Right atrium auricular region (tissue), 2 donors: ENCODE measurements at regions not wholly inside any gene's neighbourhood (a gene's known extent, or its start where the extent isn't known, plus 50 kb on each side); places are given as distances from the start of the nearest gene placed in this dataset.

ENCODE experiments used
- DNase-seq: peaks from one replicate; pipeline ENCODE4 v3.0.0-alpha.2; 2019; ENCODE audit warnings: low spot score
- H3K27ac ChIP-seq, 2 donors: fragments of 200-600 bp; sonication (generic); 1 replicate in 1 of 2; 2 replicates in 1 of 2; pipeline ENCODE4 v1.5.1; 2016 to 2019
- H3K27me3 ChIP-seq, 2 donors: fragments of 200-600 bp; sonication (generic); one replicate each; pipeline versions ENCODE4 v1.5.1 to v1.6.0; 2017 to 2019
- H3K36me3 ChIP-seq: fragments of 200-600 bp; sonication (generic); one replicate; pipeline ENCODE4 v1.5.1; 2016
- H3K4me1 ChIP-seq, 2 donors: fragments of 200-600 bp; sonication (generic); one replicate each; pipeline versions ENCODE4 v1.5.1 to v1.6.0; 2017 to 2019
- H3K4me3 ChIP-seq, 2 donors: fragments of 200-600 bp; sonication (generic); 1 replicate in 1 of 2; 2 replicates in 1 of 2; pipeline ENCODE4 v1.5.1; 2017 to 2019; ENCODE audit warnings: mild to moderate bottlenecking in 1 of 2, moderate library complexity in 1 of 2
- H3K9me3 ChIP-seq, 2 donors: fragments of 200-600 bp; sonication (generic); one replicate each; pipeline ENCODE4 v1.5.1; 2019
- TF ChIP-seq, protein P1 (sequence below), 2 donors: fragments of 200-600 bp; sonication (generic); IDR thresholded peaks; one replicate each; pipeline ENCODE4 v1.5.1; 2019; ENCODE audit warnings: antibody characterized with exemption in 2 of 2

DNA sequence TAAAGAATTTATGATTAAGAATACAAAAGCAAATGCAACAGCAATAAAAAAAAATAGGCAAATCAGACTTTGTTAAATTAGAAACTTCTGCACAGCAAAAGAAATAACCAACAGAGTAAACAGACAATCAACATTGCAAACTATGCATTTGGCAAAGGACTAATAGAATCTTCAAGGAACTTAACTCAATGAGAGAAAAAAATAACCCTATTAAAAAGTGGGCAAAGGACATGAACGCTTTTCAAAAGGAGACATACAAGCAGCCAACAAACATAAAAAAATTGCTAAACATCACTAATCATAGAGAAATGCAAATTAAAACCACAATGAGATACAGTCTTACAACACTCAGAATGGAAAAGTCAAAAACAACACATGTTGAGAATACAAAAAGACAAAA is 166.0 kb upstream of the DSEL start:
- TF ChIP-seq, protein P1, sequence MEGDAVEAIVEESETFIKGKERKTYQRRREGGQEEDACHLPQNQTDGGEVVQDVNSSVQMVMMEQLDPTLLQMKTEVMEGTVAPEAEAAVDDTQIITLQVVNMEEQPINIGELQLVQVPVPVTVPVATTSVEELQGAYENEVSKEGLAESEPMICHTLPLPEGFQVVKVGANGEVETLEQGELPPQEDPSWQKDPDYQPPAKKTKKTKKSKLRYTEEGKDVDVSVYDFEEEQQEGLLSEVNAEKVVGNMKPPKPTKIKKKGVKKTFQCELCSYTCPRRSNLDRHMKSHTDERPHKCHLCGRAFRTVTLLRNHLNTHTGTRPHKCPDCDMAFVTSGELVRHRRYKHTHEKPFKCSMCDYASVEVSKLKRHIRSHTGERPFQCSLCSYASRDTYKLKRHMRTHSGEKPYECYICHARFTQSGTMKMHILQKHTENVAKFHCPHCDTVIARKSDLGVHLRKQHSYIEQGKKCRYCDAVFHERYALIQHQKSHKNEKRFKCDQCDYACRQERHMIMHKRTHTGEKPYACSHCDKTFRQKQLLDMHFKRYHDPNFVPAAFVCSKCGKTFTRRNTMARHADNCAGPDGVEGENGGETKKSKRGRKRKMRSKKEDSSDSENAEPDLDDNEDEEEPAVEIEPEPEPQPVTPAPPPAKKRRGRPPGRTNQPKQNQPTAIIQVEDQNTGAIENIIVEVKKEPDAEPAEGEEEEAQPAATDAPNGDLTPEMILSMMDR (IDR thresholded peaks at IDR 0.05): no peak
- Histone ChIP-seq H3K27ac (no peak overlapping the region), H3K9me3 (no peaks in the 10 kb centered on the region), H3K36me3 (no peaks in the 10 kb centered on the region), H3K4me3 (no peak overlapping the region), H3K4me1 (no peaks in the 10 kb centered on the region), H3K27me3 (no peaks in the 10 kb centered on the region)
- no peak for DNase-seq

DNA sequence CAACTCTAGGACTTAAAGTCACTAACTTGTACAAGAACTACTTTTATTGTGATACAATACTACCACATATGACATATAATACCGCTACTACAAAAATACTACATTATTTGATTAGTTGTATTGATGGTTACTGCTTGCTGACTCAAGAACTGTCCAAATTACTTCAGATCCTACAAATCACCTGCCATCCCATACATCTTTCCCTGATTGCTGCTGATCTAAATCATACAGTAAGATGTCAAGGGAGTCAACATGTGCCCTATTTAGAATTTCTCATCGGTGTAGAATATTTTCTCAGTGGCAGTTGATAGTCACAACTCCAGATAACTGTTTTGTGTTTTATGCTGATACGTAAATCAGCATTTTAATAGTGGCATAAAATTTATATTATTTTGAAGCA is 161.0 kb upstream of the DSEL start:
- Histone ChIP-seq H3K27ac (no peak overlapping the region), H3K27me3 (no peaks in the 10 kb centered on the region), H3K36me3 (no peaks in the 10 kb centered on the region), H3K4me3 (no peak overlapping the region), H3K9me3 (no peaks in the 10 kb centered on the region), H3K4me1 (no peaks in the 10 kb centered on the region)
- no peak for DNase-seq
- TF ChIP-seq, protein P1 (IDR thresholded peaks at IDR 0.05): no peak

DNA sequence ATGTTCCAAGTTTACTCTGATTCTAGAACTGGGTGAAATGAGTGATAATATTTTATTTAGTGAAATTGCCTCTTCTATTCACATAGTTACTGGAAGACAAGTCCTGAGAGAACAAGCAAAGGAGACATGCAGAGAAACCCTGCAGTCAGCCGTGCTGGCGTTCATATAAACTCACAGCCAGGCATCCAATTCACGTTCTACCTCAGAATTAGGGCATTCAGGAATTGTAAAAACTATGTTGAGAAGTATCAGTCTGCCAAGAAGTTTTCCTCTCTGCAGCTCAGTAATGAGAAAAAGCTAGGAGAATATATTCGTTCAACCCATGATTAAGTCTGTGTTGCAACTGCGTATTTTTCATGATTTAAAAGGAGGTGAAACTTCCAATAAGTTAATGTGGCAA is 156.2 kb upstream of the DSEL start:
- no peaks in the 10 kb centered on the region for H3K27me3 ChIP-seq
- H3K4me3 ChIP-seq: no peak overlapping the region
- H3K9me3 ChIP-seq: no peaks in the 10 kb centered on the region
- no peak overlapping the region for H3K27ac ChIP-seq
- TF ChIP-seq, protein P1 (IDR thresholded peaks at IDR 0.05): no peak
- no peaks in the 10 kb centered on the region for H3K36me3 ChIP-seq
- no peak for DNase-seq
- H3K4me1 ChIP-seq: no peaks in the 10 kb centered on the region

DNA sequence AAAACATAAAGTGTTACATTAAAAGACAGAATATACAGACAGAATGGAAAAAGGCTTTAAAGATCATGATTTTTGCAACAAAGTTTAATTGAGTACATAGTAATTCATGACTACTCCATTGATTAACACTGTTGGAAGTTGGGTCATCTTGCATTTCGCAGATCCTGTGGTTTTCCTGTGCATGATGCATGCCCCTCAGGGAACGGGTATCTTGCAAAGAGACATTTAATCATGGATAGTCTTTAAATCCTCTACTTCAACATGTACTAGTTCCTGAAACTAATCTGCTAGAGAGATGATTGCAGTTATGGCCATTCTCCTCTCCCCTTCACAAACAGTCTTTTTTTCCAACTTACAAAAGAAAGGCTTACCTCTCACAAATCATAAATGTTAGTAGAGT is 155.6 kb upstream of the DSEL start:
- Histone ChIP-seq H3K9me3 (no peaks in the 10 kb centered on the region), H3K27ac (no peak overlapping the region), H3K27me3 (no peaks in the 10 kb centered on the region), H3K4me3 (no peak overlapping the region), H3K36me3 (no peaks in the 10 kb centered on the region), H3K4me1 (no peaks in the 10 kb centered on the region)
- no peak for DNase-seq
- TF ChIP-seq, protein P1 (IDR thresholded peaks at IDR 0.05): no peak

DNA sequence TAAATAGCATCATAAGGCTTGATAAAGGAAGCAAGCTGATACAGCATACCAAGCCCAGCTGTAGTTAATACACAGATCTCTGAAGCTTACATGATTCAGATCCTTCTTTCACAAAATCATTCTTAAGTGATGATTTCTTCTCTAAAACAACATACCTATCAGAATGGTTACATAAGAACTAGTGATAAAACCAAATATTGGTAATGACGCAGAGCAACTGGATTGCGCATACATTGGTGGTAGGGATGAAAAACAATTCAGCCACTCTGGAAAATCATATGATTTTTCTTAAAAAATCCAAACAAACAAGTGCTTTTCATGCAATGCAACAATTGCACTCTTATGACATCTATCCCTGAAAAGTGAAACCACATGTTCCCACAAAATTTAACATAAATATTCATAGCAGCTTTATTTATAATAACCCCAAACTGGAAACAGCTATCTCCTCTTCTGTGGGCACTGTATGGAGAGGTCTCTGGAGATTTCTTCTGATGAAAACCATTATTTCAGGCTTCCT is 153.6 kb upstream of the DSEL start:
- Histone ChIP-seq H3K36me3 (no peaks in the 10 kb centered on the region), H3K4me3 (no peak overlapping the region), H3K9me3 (no peaks in the 10 kb centered on the region), H3K27me3 (no peaks in the 10 kb centered on the region), H3K27ac (no peak overlapping the region), H3K4me1 (no peaks in the 10 kb centered on the region)
- TF ChIP-seq, protein P1 (IDR thresholded peaks at IDR 0.05): no peak
- no peak for DNase-seq

DNA sequence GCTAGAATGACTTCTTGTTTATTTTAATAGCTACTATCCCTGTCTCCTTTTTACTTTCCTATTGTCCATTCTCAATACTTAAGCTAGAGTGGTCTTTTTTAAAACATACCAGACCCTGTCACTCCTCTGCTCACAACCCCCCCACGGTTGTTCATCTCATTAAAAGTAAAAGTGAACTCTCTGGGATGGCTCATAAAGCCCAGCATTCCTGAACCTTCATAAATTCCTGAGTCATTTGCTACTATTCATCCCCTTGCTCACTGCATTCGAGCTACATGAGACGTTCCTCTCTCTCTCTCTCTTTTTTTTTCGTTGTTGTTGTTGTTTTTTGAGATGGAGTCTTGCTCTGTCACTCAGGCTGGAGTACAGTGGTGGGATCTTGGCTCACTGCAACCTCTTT is 148.7 kb upstream of the DSEL start:
- no peak overlapping the region for H3K4me3 ChIP-seq
- H3K36me3 ChIP-seq: no peaks in the 10 kb centered on the region
- H3K27me3 ChIP-seq: no peaks in the 10 kb centered on the region
- no peak for DNase-seq
- no peak overlapping the region for H3K27ac ChIP-seq
- H3K9me3 ChIP-seq: no peaks in the 10 kb centered on the region
- no peaks in the 10 kb centered on the region for H3K4me1 ChIP-seq
- TF ChIP-seq, protein P1 (IDR thresholded peaks at IDR 0.05): no peak
